ENCODE measurements at regions not wholly inside any gene's neighbourhood (a gene's known extent, or its start where the extent isn't known, plus 50 kb on each side); places are given as distances from the start of the nearest gene placed in this dataset.

GRCh38 chr11:113531575-113532451 is 56.6 kb upstream of the DRD2 start:
- no peaks in the 10 kb centered on the region for H3K9me3 ChIP-seq (ENCODE audit: insufficient read depth in 2 of 2, low read depth in 1 of 2, low read length in 1 of 2)
- no peak overlapping the region for H3K27ac ChIP-seq (ENCODE audit: low read depth, low read length)
- no peaks in the 10 kb centered on the region; a peak in 1 of 7 replicates for H3K4me1 ChIP-seq (replicated peaks in 1 of 4; ENCODE audit: control insufficient read depth in 3 of 4, insufficient read depth in 4 of 4, low read length in 3 of 4)
- H2AK5ac ChIP-seq (ENCODE audit: low read depth, low read length) = no peak overlapping the region
- H3K23me2 ChIP-seq (ENCODE audit: low read depth, low read length) = no peaks in the 10 kb centered on the region
- H2BK120ac ChIP-seq (replicated peaks; ENCODE audit: low read depth, low read length) = no peak overlapping the region
- H3K27me3 ChIP-seq (replicated peaks in 1 of 4; ENCODE audit: control insufficient read depth in 3 of 4, extremely low read depth in 1 of 4, insufficient read depth in 3 of 4, low read length in 3 of 4) = no peaks in the 10 kb centered on the region; a peak in 1 of 7 replicates
- no peaks in the 10 kb centered on the region for H3K36me3 ChIP-seq (ENCODE audit: control insufficient read depth in 2 of 4, insufficient read depth in 4 of 4, low read length in 3 of 4)
- H3K4ac ChIP-seq (replicated peaks; ENCODE audit: insufficient read length, low read depth, low read length) = no peak overlapping the region
- ChIA-PET POLR2A (ENCODE audit: partially characterized antibody) (no interaction called here), CTCF (ENCODE audit: partially characterized antibody) (interaction anchor here (0.8 to 4.6 kb wide), 37 partner anchors 9 to 242 kb away, joined by 3 to 34 read pairs (median 4); partner anchors contain the start of gene TTC12)
- H3K56ac ChIP-seq (replicated peaks; ENCODE audit: insufficient read length, low read depth, low read length) = no peak overlapping the region
- DNase-seq (ENCODE audit: low read depth in 1 of 2, low spot score in 2 of 2) (no peak), FAIRE-seq (no peak)
- H3K9ac ChIP-seq (replicated peaks in 1 of 4; ENCODE audit: extremely low read depth in 1 of 4, low read depth in 3 of 4, low read length in 3 of 4) = no peak overlapping the region
- H4K8ac ChIP-seq (ENCODE audit: extremely low read depth, insufficient read depth, low read length) = no peak overlapping the region
- H3K79me1 ChIP-seq (ENCODE audit: low read depth, low read length) = no peaks in the 10 kb centered on the region
- no peaks in the 10 kb centered on the region for H4K20me1 ChIP-seq (replicated peaks in 1 of 2; ENCODE audit: control insufficient read depth in 1 of 2, insufficient read depth in 2 of 2, low read length in 2 of 2)
- no peaks in the 10 kb centered on the region for H3K79me2 ChIP-seq (ENCODE audit: control insufficient read depth in 1 of 2, insufficient read depth in 2 of 2, low read length in 2 of 2)
- H2BK15ac ChIP-seq (ENCODE audit: low read length) = no peak overlapping the region
- H3K23ac ChIP-seq (ENCODE audit: insufficient read length) = no peak overlapping the region
- no peak overlapping the region for H4K5ac ChIP-seq (ENCODE audit: insufficient read length, low read depth, low read length)
- H3K18ac ChIP-seq (ENCODE audit: extremely low read depth, low read length) = no peak overlapping the region
- no peak overlapping the region for H4K91ac ChIP-seq (replicated peaks; ENCODE audit: insufficient read length, low read length)
- no peak overlapping the region for H2BK5ac ChIP-seq (ENCODE audit: low read depth, low read length)
- H3K4me2 ChIP-seq (ENCODE audit: insufficient read depth in 1 of 2, low read depth in 2 of 2, low read length in 2 of 2) = no peak overlapping the region
- H2BK20ac ChIP-seq (ENCODE audit: low read length) = no peak overlapping the region
- H3K14ac ChIP-seq (ENCODE audit: insufficient read length) = no peak overlapping the region
- H2AFZ ChIP-seq (ENCODE audit: low read length) = peak overlapping the region; percentile 76; the same call in 1 of the 2 replicates
- WGBS, 2 experiments (ENCODE audit: extremely low coverage in 1 of 2, insufficient coverage in 1 of 2, insufficient read length in 1 of 2, insufficient replicate concordance in 2 of 2, low coverage in 1 of 2, low lambda C conversion rate in 2 of 2, missing lambda C conversion rate in 1 of 2) = 83% methylated on average over 8 of the region's 8 CpGs; no CpG with 5 or more reads in 1 of the 2 experiments
- H2BK12ac ChIP-seq (ENCODE audit: low read depth, low read length) = no peak overlapping the region
- no peak overlapping the region for H3K4me3 ChIP-seq (ENCODE audit: extremely low read depth in 1 of 4, insufficient read depth in 2 of 4, low read depth in 3 of 4, low read length in 4 of 4)
- TF ChIP-seq MAFK (IDR thresholded peaks at IDR 0.05; ENCODE audit: low read depth, low read length) (no peak), SP4 (IDR thresholded peaks at IDR 0.05; ENCODE audit: low read length) (no peak), SP1 (IDR thresholded peaks at IDR 0.05; ENCODE audit: low read depth, low read length) (no peak), KDM1A (IDR thresholded peaks at IDR 0.05; ENCODE audit: borderline replicate concordance, low read length) (no peak), RBBP5 (IDR thresholded peaks at IDR 0.05; ENCODE audit: borderline replicate concordance, low read depth, low read length) (no peak), TAF7 (optimal IDR thresholded peaks at IDR 0.05; ENCODE audit: borderline replicate concordance, low read depth, low read length) (no peak), ASH2L (IDR thresholded peaks at IDR 0.05; ENCODE audit: low read length) (no peak), RNF2 (IDR thresholded peaks at IDR 0.05; ENCODE audit: borderline replicate concordance, low read depth, low read length, missing control alignments, poor library complexity, severe bottlenecking) (no peak), TCF12 (IDR thresholded peaks at IDR 0.05; ENCODE audit: low read depth, low read length) (no peak), SIRT6 (IDR thresholded peaks at IDR 0.05; ENCODE audit: low read length) (no peak), EP300 (IDR thresholded peaks at IDR 0.05; ENCODE audit: borderline replicate concordance in 1 of 2, low read depth in 2 of 2, low read length in 2 of 2) (no peak), CTBP2 (IDR thresholded peaks at IDR 0.05; ENCODE audit: borderline replicate concordance, insufficient read depth, insufficient read length, low read length) (no peak), GTF2F1 (IDR thresholded peaks at IDR 0.05; ENCODE audit: borderline replicate concordance, low read depth, low read length) (no peak)

Data from H1 (cell line).